ENCODE measurements at regions not wholly inside any gene's neighbourhood (a gene's known extent, or its start where the extent isn't known, plus 50 kb on each side); places are given as distances from the start of the nearest gene placed in this dataset.

GRCh38 chr11:69934861-69935494, 115.8 kb upstream of the FGF3 start:
- TF ChIP-seq SP1 (IDR thresholded peaks at IDR 0.05) (no peak), FOXM1 (IDR thresholded peaks at IDR 0.05; ENCODE audit: borderline replicate concordance) (no peak), LEF1 (IDR thresholded peaks at IDR 0.05; ENCODE audit: borderline replicate concordance) (no peak), CTBP1 (IDR thresholded peaks at IDR 0.05; ENCODE audit: borderline replicate concordance) (no peak), ZNF384 (IDR thresholded peaks at IDR 0.05) (no peak), HDGF (IDR thresholded peaks at IDR 0.05; ENCODE audit: borderline replicate concordance) (no peak), FOXA1 (IDR thresholded peaks at IDR 0.05) (no peak), L3MBTL2 (conservative IDR thresholded peaks at IDR 0.05) (no peak), PKNOX1 (IDR thresholded peaks at IDR 0.05) (no peak), BHLHE40 (IDR thresholded peaks at IDR 0.05; ENCODE audit: borderline replicate concordance) (no peak), ELF4 (IDR thresholded peaks at IDR 0.05) (no peak), NFRKB (IDR thresholded peaks at IDR 0.05) (no peak)
- CTCF ChIA-PET, result no interaction called here
- no peak for DNase-seq (ENCODE audit: extremely low spot score)
- POLR2A ChIA-PET, result no interaction called here

GRCh38 chr11:69935941-69936505, 116.8 kb upstream of the FGF3 start:
- CTCF ChIA-PET, result no interaction called here
- POLR2A ChIA-PET, result no interaction called here
- no peak for DNase-seq (ENCODE audit: extremely low spot score)
- no peak for TF ChIP-seq NFRKB (IDR thresholded peaks at IDR 0.05)
- TF ChIP-seq ZNF384 (IDR thresholded peaks at IDR 0.05), result no peak
- TF ChIP-seq CTBP1 (IDR thresholded peaks at IDR 0.05; ENCODE audit: borderline replicate concordance), result no peak
- no peak for TF ChIP-seq FOXM1 (IDR thresholded peaks at IDR 0.05; ENCODE audit: borderline replicate concordance)
- no peak for TF ChIP-seq SUZ12 (IDR thresholded peaks at IDR 0.05)
- TF ChIP-seq PKNOX1 (IDR thresholded peaks at IDR 0.05), result no peak
- TF ChIP-seq HDGF (IDR thresholded peaks at IDR 0.05; ENCODE audit: borderline replicate concordance), result no peak
- TF ChIP-seq ELF4 (IDR thresholded peaks at IDR 0.05), result no peak
- no peak for TF ChIP-seq ARNT (IDR thresholded peaks at IDR 0.05)
- no peak for TF ChIP-seq FOXK2 (IDR thresholded peaks at IDR 0.05)
- TF ChIP-seq LEF1 (IDR thresholded peaks at IDR 0.05; ENCODE audit: borderline replicate concordance), result no peak
- no peak for TF ChIP-seq L3MBTL2 (conservative IDR thresholded peaks at IDR 0.05)
- TF ChIP-seq TARDBP (IDR thresholded peaks at IDR 0.05), result no peak

GRCh38 chr11:69936771-69937170, 117.6 kb upstream of the FGF3 start:
- DNase-seq (ENCODE audit: extremely low spot score), result no peak
- CTCF ChIA-PET, result interaction anchor here (0.7 kb wide), 1 partner anchor 195 kb away, joined by 3 read pairs; no protein-coding TSS in a partner anchor
- POLR2A ChIA-PET, result no interaction called here
- TF ChIP-seq SP1 (IDR thresholded peaks at IDR 0.05), result no peak
- TF ChIP-seq SUZ12 (IDR thresholded peaks at IDR 0.05), result no peak
- no peak for TF ChIP-seq TARDBP (IDR thresholded peaks at IDR 0.05)

GRCh38 chr11:69938206-69938605, 119.0 kb upstream of the FGF3 start:
- POLR2A ChIA-PET, result no interaction called here
- DNase-seq (ENCODE audit: extremely low spot score), result no peak
- CTCF ChIA-PET, result no interaction called here
- no peak for TF ChIP-seq NFRKB (IDR thresholded peaks at IDR 0.05)
- TF ChIP-seq ZNF384 (IDR thresholded peaks at IDR 0.05), result no peak
- TF ChIP-seq BHLHE40 (IDR thresholded peaks at IDR 0.05; ENCODE audit: borderline replicate concordance), result no peak
- TF ChIP-seq FOXA1 (IDR thresholded peaks at IDR 0.05), result no peak
- no peak for TF ChIP-seq LEF1 (IDR thresholded peaks at IDR 0.05; ENCODE audit: borderline replicate concordance)
- no peak for TF ChIP-seq SP1 (IDR thresholded peaks at IDR 0.05)
- no peak for TF ChIP-seq L3MBTL2 (conservative IDR thresholded peaks at IDR 0.05)
- TF ChIP-seq PKNOX1 (IDR thresholded peaks at IDR 0.05), result no peak
- no peak for TF ChIP-seq TARDBP (IDR thresholded peaks at IDR 0.05)
- no peak for TF ChIP-seq CTBP1 (IDR thresholded peaks at IDR 0.05; ENCODE audit: borderline replicate concordance)
- no peak for TF ChIP-seq FOXM1 (IDR thresholded peaks at IDR 0.05; ENCODE audit: borderline replicate concordance)
- TF ChIP-seq FOXK2 (IDR thresholded peaks at IDR 0.05), result no peak
- TF ChIP-seq ARNT (IDR thresholded peaks at IDR 0.05), result no peak
- no peak for TF ChIP-seq SUZ12 (IDR thresholded peaks at IDR 0.05)
- no peak for TF ChIP-seq HDGF (IDR thresholded peaks at IDR 0.05; ENCODE audit: borderline replicate concordance)

GRCh38 chr11:69939551-69940245, 120.5 kb upstream of the FGF3 start:
- TF ChIP-seq TARDBP (IDR thresholded peaks at IDR 0.05) (no peak), NFRKB (IDR thresholded peaks at IDR 0.05) (no peak), FOXA1 (IDR thresholded peaks at IDR 0.05) (no peak), ZNF384 (IDR thresholded peaks at IDR 0.05) (no peak), ELF4 (IDR thresholded peaks at IDR 0.05) (no peak), BHLHE40 (IDR thresholded peaks at IDR 0.05; ENCODE audit: borderline replicate concordance) (no peak), CTBP1 (IDR thresholded peaks at IDR 0.05; ENCODE audit: borderline replicate concordance) (no peak), L3MBTL2 (conservative IDR thresholded peaks at IDR 0.05) (no peak), SUZ12 (IDR thresholded peaks at IDR 0.05) (no peak), PKNOX1 (IDR thresholded peaks at IDR 0.05) (no peak), FOXM1 (IDR thresholded peaks at IDR 0.05; ENCODE audit: borderline replicate concordance) (no peak), ARNT (IDR thresholded peaks at IDR 0.05) (no peak), SP1 (IDR thresholded peaks at IDR 0.05) (no peak), HDGF (IDR thresholded peaks at IDR 0.05; ENCODE audit: borderline replicate concordance) (no peak)
- ChIA-PET POLR2A (no interaction called here), CTCF (interaction anchor here (0.7 kb wide), 1 partner anchor 235 kb away, joined by 4 read pairs; no protein-coding TSS in a partner anchor)
- DNase-seq (ENCODE audit: extremely low spot score), result no peak
